ENCODE measurements at regions not wholly inside any gene's neighbourhood (a gene's known extent, or its start where the extent isn't known, plus 50 kb on each side); places are given as distances from the start of the nearest gene placed in this dataset.

- no peak for TF ChIP-seq POLR2A (IDR thresholded peaks at IDR 0.05)
- TF ChIP-seq, protein P1, sequence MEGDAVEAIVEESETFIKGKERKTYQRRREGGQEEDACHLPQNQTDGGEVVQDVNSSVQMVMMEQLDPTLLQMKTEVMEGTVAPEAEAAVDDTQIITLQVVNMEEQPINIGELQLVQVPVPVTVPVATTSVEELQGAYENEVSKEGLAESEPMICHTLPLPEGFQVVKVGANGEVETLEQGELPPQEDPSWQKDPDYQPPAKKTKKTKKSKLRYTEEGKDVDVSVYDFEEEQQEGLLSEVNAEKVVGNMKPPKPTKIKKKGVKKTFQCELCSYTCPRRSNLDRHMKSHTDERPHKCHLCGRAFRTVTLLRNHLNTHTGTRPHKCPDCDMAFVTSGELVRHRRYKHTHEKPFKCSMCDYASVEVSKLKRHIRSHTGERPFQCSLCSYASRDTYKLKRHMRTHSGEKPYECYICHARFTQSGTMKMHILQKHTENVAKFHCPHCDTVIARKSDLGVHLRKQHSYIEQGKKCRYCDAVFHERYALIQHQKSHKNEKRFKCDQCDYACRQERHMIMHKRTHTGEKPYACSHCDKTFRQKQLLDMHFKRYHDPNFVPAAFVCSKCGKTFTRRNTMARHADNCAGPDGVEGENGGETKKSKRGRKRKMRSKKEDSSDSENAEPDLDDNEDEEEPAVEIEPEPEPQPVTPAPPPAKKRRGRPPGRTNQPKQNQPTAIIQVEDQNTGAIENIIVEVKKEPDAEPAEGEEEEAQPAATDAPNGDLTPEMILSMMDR (IDR thresholded peaks at IDR 0.05), result no peak
- TF ChIP-seq POLR2AphosphoS5 (IDR thresholded peaks at IDR 0.05), result no peak
These were observed 114.8 kb upstream of the TDRD3 start for GRCh38 chr13:60282186-60282585.

Measured in prostate gland (tissue), 2 donors.